ENCODE measurements at regions not wholly inside any gene's neighbourhood (a gene's known extent, or its start where the extent isn't known, plus 50 kb on each side); places are given as distances from the start of the nearest gene placed in this dataset.

DNA sequence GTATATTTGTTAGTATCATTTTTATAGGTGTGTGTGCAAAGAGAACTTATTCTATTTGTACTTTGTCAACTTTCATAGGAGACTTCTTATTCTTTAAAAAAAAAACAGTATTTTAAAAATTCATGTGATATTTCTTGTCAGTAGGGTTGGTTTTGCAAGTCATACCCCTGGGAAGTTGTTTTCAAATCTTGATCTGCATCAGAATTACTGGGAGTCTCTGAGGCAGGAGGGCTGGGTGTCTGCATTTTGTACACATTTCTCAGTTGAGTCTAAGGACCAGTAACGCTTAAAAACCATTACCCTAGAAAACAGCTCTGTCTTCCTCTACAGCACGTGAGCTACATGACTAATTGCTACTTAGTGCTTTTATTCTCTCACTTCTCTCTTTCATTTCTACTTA, 76.0 kb upstream of the CTTNBP2NL start:
- H3K4me3 ChIP-seq (ENCODE audit: low read depth, low read length): no peak overlapping the region
- TF ChIP-seq, protein P1, sequence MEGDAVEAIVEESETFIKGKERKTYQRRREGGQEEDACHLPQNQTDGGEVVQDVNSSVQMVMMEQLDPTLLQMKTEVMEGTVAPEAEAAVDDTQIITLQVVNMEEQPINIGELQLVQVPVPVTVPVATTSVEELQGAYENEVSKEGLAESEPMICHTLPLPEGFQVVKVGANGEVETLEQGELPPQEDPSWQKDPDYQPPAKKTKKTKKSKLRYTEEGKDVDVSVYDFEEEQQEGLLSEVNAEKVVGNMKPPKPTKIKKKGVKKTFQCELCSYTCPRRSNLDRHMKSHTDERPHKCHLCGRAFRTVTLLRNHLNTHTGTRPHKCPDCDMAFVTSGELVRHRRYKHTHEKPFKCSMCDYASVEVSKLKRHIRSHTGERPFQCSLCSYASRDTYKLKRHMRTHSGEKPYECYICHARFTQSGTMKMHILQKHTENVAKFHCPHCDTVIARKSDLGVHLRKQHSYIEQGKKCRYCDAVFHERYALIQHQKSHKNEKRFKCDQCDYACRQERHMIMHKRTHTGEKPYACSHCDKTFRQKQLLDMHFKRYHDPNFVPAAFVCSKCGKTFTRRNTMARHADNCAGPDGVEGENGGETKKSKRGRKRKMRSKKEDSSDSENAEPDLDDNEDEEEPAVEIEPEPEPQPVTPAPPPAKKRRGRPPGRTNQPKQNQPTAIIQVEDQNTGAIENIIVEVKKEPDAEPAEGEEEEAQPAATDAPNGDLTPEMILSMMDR (IDR thresholded peaks at IDR 0.05; ENCODE audit: control insufficient read depth, extremely low read depth, insufficient read depth): no peak
- no peak for DNase-seq (ENCODE audit: low read depth)

DNA sequence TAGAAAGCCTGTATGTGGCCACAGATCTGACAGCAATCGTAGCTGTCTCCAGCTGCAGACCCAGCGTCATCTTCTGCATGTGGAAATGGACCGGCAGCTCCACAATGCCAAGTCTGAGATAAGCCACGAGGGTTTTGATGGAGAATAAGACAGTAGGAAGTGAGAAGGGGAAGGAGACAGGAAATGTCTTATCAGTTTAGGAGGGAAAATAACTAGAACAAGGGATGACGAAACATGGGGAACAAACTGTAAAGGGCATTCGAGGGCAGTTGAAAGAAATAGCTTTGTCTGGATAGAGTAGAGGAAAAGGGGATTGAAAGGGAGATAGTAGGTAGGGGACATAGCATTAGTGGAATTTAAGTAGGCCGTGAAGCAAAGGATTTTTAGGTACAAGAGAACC, 74.0 kb upstream of the CTTNBP2NL start:
- no peak overlapping the region for H3K4me3 ChIP-seq (ENCODE audit: low read depth, low read length)
- TF ChIP-seq, protein P1 (IDR thresholded peaks at IDR 0.05; ENCODE audit: control insufficient read depth, extremely low read depth, insufficient read depth): no peak
- no peak for DNase-seq (ENCODE audit: low read depth)

DNA sequence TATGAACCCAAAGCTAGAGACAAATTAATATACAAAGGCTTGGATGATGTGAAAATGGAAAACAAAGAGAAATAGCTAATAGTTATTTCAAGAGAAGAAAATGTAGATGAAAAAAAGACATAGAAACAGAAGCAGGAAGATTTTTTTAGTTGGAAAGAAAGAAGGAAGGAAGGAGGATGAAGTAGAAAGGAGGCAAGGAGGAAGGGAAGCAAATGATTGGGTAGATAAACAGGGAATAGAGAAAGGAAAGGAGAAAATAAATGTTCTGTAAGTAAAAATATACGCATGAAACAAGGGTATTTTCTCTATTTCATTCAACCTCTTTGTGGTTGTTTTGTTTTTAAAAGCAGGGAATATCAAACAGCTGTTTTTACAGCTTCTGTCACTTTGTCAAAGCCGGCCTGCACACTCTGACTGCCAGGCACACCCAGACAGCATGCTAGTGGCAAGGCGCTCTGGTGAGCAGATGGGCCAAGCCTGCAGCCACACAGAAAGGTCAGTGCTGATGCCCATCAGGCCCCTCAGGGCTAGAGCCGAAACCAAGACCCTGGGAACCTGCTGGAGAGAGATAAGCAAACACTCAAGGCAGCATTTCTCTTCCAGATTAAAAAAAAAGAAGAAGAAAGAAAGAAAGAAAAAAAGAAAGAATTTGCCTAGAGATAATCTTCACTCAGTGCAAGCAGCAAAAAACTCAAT, 72.9 kb upstream of the CTTNBP2NL start:
- TF ChIP-seq, protein P1 (IDR thresholded peaks at IDR 0.05; ENCODE audit: control insufficient read depth, extremely low read depth, insufficient read depth): no peak
- no peak overlapping the region for H3K4me3 ChIP-seq (ENCODE audit: low read depth, low read length)
- no peak for DNase-seq (ENCODE audit: low read depth)

DNA sequence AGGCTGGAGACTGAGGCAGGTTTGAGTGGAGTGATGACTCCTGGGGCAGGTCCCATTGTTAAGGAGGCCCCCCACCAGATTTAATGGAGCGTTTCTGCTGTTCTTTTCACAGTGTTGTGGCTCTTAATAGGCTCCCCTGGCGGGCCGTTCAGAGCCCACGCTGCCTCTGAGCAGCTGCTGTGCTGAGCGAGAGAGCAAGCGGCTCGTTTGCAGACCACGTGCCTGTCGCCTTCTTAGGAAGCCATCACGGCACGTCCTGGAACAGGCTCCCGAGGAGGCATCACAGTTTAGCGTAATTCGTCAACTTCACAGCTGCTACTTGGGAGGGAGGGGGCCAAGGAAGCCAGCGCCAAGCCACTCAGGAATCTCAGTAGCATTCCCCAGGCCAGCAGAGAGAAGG, 70.5 kb upstream of the CTTNBP2NL start:
- no peak overlapping the region for H3K4me3 ChIP-seq (ENCODE audit: low read depth, low read length)
- DNase-seq (ENCODE audit: low read depth): no peak
- TF ChIP-seq, protein P1 (IDR thresholded peaks at IDR 0.05; ENCODE audit: control insufficient read depth, extremely low read depth, insufficient read depth): no peak

DNA sequence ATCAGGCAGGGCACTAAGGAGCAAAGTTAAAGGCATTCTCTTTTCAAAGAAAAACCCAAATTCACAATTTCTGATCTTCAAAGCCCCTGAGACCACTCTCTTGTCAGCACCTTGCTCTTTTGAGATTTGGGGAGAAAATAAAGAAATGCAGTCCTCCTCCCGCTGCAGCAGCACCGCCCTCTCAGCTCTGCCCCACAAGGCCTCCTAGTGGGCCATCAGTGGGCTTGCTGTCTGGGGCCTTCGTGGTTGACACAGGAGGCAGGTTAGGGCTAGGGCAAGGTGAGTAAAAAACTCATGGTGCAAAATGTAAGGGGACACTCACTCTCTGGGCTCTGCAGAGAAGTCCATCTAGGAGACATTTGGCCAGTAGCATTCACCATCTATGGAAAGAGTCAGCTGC, 67.4 kb upstream of the CTTNBP2NL start:
- TF ChIP-seq, protein P1 (IDR thresholded peaks at IDR 0.05; ENCODE audit: control insufficient read depth, extremely low read depth, insufficient read depth): no peak
- no peak for DNase-seq (ENCODE audit: low read depth)
- no peak overlapping the region for H3K4me3 ChIP-seq (ENCODE audit: low read depth, low read length)

DNA sequence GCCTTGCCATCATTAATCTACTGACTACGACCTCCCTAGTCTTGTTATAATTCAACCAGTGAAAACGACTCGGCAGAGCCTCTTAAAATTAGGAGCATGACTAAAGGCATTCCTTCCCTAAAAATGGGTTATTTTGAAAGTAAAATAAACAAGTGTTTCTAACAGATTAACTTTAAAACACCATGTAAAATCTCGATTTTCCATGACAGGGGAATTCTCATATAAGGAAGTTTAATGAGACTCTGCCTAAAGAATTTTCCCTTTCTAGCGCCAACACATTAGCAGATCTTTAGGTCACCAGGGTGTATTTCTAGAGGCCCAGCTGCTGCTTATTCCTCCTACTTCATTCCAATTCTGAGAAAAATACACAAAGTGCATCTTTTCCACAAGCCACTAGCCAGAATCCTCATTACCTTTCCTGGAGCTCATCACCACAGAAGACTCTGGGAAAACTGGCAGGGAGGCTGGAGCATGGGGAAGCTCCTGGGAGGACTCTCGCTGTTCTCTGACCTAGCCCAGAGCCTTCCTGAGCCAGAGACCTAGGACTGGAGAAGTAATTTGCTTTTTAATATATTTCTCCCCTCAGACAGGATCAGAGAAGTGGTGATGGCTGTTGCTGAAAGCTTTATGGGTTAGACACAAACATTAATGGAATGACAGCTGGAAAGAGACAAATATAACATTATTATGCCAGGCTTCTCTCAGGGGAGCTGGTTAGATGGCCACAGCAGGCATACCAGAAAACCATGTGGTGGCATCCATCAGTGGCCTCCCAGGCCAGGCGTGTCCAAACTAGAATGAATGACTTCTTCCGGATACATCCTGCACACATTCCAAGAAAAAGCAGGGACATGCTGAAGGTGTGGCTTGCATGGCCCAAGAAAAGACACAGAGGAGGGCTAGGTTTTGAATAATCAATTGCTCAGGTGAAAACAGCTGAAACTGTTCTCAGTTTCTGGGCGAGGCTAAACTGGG, 63.6 kb upstream of the CTTNBP2NL start:
- TF ChIP-seq, protein P1 (IDR thresholded peaks at IDR 0.05; ENCODE audit: control insufficient read depth, extremely low read depth, insufficient read depth): no peak
- DNase-seq (ENCODE audit: low read depth): no peak
- no peak overlapping the region for H3K4me3 ChIP-seq (ENCODE audit: low read depth, low read length)

All from LNCaP clone FGC (cell line).